ENCODE measurements at regions not wholly inside any gene's neighbourhood (a gene's known extent, or its start where the extent isn't known, plus 50 kb on each side); places are given as distances from the start of the nearest gene placed in this dataset.
"Not testable (repeated sequence)": the region's sequence is repeated elsewhere in the genome, so short reads cannot be mapped to it uniquely, and the experiment has no call there.

DNA sequence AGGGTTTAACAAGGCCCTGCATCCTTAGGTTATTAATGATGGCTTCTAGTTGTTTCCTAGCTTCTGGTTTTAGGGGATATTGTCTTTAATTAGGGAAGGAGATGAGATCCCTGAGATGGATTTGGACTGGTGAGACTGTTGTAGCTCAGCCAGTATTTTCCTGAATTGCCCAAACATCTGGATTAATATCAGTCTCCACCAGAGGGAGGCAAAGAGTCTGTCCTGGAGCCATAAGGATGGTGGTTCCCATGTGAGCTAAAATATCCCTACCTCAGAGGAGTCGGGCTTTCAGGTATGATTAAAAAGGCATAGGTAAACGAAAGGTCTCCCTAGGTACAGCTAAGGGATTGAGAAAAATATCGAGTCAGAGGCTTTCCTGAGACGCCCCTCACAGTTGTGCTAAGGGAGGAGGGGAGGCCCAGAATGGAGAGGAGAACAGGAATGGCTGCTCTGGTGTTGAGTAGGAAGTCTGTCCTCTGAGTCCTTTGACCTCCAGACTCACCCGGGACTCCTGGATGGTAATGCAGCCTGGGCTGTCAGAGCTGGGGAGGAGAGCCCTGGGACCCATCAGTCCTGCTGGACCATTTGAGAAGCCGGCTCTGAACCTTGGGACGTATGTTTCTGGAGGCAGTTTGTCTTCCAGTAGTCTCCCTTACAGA, 130.3 kb upstream of the PLGLB1 start:
- H3K27me3 ChIP-seq; DNase-seq (ENCODE audit: extremely low spot score in 2 of 2); intact Hi-C loops (cut with DNase I); H3K27ac ChIP-seq; H3K4me1 ChIP-seq; H3K4me3 ChIP-seq; H3K9me3 ChIP-seq; H3K36me3 ChIP-seq: not testable (repeated sequence)

GRCh38 chr2:87174454-87174853, 152.8 kb upstream of the PLGLB1 start:
- H3K27me3 ChIP-seq; H3K27ac ChIP-seq; H3K4me1 ChIP-seq; H3K9me3 ChIP-seq; H3K4me3 ChIP-seq; intact Hi-C loops (cut with DNase I); DNase-seq (ENCODE audit: extremely low spot score in 2 of 2); H3K36me3 ChIP-seq: not testable (repeated sequence)

- H3K27me3 ChIP-seq; H3K9me3 ChIP-seq; DNase-seq (ENCODE audit: extremely low spot score in 2 of 2); H3K4me1 ChIP-seq; H3K36me3 ChIP-seq; H3K27ac ChIP-seq; intact Hi-C loops (cut with DNase I); H3K4me3 ChIP-seq: not testable (repeated sequence)
Observed at GRCh38 chr2:87183373-87183772, 161.7 kb upstream of the PLGLB1 start.

GRCh38 chr2:87184260-87184659, 162.6 kb upstream of the PLGLB1 start:
- intact Hi-C loops (cut with DNase I); H3K4me3 ChIP-seq; H3K4me1 ChIP-seq; DNase-seq (ENCODE audit: extremely low spot score in 2 of 2); H3K27ac ChIP-seq; H3K9me3 ChIP-seq; H3K36me3 ChIP-seq; H3K27me3 ChIP-seq: not testable (repeated sequence)

GRCh38 chr2:87189214-87189613, 167.6 kb upstream of the PLGLB1 start:
- H3K36me3 ChIP-seq; H3K27me3 ChIP-seq; DNase-seq (ENCODE audit: extremely low spot score in 2 of 2); H3K27ac ChIP-seq; H3K4me3 ChIP-seq; H3K9me3 ChIP-seq; H3K4me1 ChIP-seq; intact Hi-C loops (cut with DNase I): not testable (repeated sequence)

GRCh38 chr2:87193336-87193735, 171.7 kb upstream of the PLGLB1 start:
- H3K4me3 ChIP-seq; H3K27ac ChIP-seq; DNase-seq (ENCODE audit: extremely low spot score in 2 of 2); H3K27me3 ChIP-seq; intact Hi-C loops (cut with DNase I); H3K36me3 ChIP-seq; H3K9me3 ChIP-seq; H3K4me1 ChIP-seq: not testable (repeated sequence)

DNA sequence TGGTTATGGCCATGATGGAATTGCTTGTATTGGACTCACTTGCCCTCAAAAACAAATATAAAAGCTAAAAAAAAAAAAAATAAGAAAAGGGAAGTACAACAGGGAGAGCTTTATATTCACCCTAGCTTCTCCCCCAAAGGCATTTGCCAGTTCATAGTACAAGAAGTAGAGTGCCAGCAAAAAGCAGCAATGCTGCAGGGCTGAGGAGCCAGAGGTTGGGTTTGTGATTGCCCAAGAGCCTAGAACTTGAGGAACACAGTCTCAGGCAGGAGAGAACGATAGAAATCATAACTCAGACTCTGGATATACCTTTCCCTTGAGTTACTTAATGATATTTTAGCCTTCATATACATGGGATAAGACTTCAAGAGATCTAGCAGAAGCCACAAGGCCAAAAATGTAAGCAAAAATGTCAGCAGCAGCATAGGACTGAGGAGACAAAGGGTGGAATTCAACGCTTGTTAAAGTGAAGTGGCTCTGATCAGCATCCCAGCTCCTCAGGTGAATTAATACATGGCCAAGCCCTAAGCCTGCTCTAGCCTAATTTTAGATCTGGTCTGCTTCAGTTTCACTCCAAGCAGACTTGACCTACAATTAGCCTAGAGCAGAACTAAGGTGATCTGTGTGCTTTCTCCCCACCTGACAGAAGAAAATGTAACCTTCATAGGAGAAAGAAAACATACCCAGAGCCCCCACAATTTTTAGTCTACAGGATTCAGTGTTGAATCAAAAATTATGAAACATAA, 172.8 kb upstream of the PLGLB1 start:
- H3K9me3 ChIP-seq; H3K27me3 ChIP-seq; intact Hi-C loops (cut with DNase I); H3K4me1 ChIP-seq; H3K27ac ChIP-seq; H3K36me3 ChIP-seq; DNase-seq (ENCODE audit: extremely low spot score in 2 of 2); H3K4me3 ChIP-seq: not testable (repeated sequence)

DNA sequence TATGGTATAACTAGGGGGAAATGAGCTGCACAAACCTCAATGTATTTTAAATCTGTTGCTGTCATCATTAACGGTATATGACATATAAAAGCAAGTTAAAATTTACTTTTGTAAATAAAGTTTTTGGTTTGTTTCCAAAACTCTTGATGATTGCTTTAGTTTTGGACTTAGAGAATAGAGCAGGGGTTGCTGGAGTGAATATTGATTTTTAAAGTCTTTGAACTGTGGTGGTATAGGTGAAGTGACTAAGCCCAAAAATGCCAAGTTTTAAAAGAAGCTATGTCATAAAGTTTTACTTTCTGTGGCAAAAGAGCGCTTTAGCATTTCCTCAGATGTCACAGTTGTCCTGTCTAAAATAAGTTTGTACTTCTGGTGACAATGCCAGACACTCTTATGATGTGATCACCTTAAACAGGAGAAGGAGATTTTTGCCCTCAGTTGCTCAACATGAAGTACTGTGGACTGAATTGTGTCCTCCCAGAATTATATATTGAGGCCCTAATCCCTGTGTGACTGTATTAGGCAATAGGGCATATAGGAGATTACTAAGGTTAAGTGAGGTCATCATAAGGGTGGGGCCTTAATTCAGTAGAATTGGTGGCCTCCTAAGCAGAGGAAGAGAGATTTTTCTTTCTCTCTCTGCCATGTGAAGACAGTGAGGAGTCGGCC, 175.2 kb upstream of the PLGLB1 start:
- H3K9me3 ChIP-seq; DNase-seq (ENCODE audit: extremely low spot score in 2 of 2); H3K4me1 ChIP-seq; intact Hi-C loops (cut with DNase I); H3K36me3 ChIP-seq; H3K27me3 ChIP-seq; H3K27ac ChIP-seq; H3K4me3 ChIP-seq: not testable (repeated sequence)

DNA sequence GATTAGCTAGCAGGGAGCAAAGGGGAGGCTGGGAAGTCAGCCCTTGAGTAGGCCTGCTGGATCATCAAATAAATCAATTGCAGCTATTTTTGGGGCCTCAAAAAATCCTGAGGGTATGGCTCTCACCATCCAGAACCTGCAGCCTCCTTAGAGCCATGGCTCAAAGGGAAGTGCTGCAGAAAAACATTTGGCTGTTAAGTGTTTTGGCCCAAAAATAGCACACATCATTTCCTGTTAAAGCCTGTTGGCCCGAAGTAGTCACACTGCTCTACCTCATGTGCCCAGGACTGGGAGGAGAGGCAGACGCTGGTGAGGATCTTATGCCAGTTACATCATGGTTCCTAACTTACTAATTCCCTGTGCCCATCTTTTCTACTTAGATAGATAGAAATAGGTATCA, 176.8 kb upstream of the PLGLB1 start:
- H3K27ac ChIP-seq; H3K9me3 ChIP-seq; H3K36me3 ChIP-seq; H3K4me3 ChIP-seq; H3K27me3 ChIP-seq; DNase-seq (ENCODE audit: extremely low spot score in 2 of 2); H3K4me1 ChIP-seq; intact Hi-C loops (cut with DNase I): not testable (repeated sequence)

- H3K27ac ChIP-seq; H3K36me3 ChIP-seq; H3K4me1 ChIP-seq; H3K4me3 ChIP-seq; DNase-seq (ENCODE audit: extremely low spot score in 2 of 2); H3K27me3 ChIP-seq; intact Hi-C loops (cut with DNase I); H3K9me3 ChIP-seq: not testable (repeated sequence)
Observed at GRCh38 chr2:87199228-87199627, 177.6 kb upstream of the PLGLB1 start.

- H3K36me3 ChIP-seq; H3K9me3 ChIP-seq; intact Hi-C loops (cut with DNase I); DNase-seq (ENCODE audit: extremely low spot score in 2 of 2); H3K27me3 ChIP-seq; H3K4me3 ChIP-seq; H3K4me1 ChIP-seq; H3K27ac ChIP-seq: not testable (repeated sequence)
Observed at GRCh38 chr2:87204569-87205147, 183.0 kb upstream of the PLGLB1 start.

GRCh38 chr2:87212938-87213337, 191.3 kb upstream of the PLGLB1 start:
- H3K27ac ChIP-seq; H3K27me3 ChIP-seq; H3K36me3 ChIP-seq; H3K4me1 ChIP-seq; intact Hi-C loops (cut with DNase I); H3K4me3 ChIP-seq; DNase-seq (ENCODE audit: extremely low spot score in 2 of 2); H3K9me3 ChIP-seq: not testable (repeated sequence)

DNA sequence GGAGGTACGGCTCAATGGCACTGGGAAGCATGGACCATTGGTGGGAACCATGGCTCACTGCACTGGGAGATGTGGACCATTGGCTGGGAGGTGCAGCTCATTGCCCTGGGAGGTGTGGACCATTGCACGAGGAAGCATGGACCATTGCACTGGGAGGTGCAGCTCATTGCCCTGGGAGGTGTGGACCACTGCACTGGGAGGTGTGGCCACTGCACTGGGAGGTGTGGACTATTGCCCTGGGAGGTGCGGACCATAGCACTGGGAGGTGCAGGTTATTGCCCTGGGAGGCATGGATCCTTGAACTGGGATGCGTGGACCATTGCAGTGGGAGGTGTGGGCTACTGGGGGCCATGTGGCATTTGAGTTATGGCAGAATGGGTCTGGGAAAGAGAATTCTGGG, 195.4 kb upstream of the PLGLB1 start:
- DNase-seq (ENCODE audit: extremely low spot score in 2 of 2); H3K27ac ChIP-seq; H3K27me3 ChIP-seq; H3K4me1 ChIP-seq; H3K4me3 ChIP-seq; H3K36me3 ChIP-seq; H3K9me3 ChIP-seq; intact Hi-C loops (cut with DNase I): not testable (repeated sequence)
